ENCODE measurements at regions not wholly inside any gene's neighbourhood (a gene's known extent, or its start where the extent isn't known, plus 50 kb on each side); places are given as distances from the start of the nearest gene placed in this dataset.

DNA sequence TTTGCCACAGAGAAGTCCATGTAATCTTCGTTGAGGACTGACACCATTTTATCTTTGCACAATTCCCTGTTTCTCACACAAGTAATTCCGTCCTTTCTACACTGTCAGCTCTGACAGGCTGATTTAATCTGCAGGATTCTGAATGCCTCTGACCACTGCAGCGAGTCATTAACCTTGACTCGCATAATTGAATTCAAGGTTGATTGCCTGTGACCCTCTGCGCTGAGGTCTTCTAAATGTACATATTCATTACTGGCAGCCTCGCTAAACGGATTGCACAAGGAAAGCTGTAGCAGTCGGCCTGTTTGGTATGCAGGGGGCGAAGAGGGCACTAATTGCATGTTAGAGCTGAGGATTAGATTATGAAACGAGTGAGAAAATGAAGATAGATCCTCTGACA is 147.8 kb downstream of the SHOX2 start:
- TF ChIP-seq, protein P1, sequence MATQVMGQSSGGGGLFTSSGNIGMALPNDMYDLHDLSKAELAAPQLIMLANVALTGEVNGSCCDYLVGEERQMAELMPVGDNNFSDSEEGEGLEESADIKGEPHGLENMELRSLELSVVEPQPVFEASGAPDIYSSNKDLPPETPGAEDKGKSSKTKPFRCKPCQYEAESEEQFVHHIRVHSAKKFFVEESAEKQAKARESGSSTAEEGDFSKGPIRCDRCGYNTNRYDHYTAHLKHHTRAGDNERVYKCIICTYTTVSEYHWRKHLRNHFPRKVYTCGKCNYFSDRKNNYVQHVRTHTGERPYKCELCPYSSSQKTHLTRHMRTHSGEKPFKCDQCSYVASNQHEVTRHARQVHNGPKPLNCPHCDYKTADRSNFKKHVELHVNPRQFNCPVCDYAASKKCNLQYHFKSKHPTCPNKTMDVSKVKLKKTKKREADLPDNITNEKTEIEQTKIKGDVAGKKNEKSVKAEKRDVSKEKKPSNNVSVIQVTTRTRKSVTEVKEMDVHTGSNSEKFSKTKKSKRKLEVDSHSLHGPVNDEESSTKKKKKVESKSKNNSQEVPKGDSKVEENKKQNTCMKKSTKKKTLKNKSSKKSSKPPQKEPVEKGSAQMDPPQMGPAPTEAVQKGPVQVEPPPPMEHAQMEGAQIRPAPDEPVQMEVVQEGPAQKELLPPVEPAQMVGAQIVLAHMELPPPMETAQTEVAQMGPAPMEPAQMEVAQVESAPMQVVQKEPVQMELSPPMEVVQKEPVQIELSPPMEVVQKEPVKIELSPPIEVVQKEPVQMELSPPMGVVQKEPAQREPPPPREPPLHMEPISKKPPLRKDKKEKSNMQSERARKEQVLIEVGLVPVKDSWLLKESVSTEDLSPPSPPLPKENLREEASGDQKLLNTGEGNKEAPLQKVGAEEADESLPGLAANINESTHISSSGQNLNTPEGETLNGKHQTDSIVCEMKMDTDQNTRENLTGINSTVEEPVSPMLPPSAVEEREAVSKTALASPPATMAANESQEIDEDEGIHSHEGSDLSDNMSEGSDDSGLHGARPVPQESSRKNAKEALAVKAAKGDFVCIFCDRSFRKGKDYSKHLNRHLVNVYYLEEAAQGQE (IDR thresholded peaks at IDR 0.05; ENCODE audit: low read depth): no peak
- no peak for TF ChIP-seq TEAD4 (IDR thresholded peaks at IDR 0.05)
- no peak for TF ChIP-seq EGR1 (IDR thresholded peaks at IDR 0.05)
- no peak for TF ChIP-seq CREB1 (IDR thresholded peaks at IDR 0.05; ENCODE audit: low read depth)
- TF ChIP-seq TAF1 (IDR thresholded peaks at IDR 0.05; ENCODE audit: low read depth): no peak
- no peak for TF ChIP-seq YY1 (IDR thresholded peaks at IDR 0.05; ENCODE audit: low read depth)
- TF ChIP-seq CEBPB (IDR thresholded peaks at IDR 0.05): no peak
- no peak for TF ChIP-seq RAD21 (IDR thresholded peaks at IDR 0.05; ENCODE audit: low read depth)
